WTC11 (cell line): ENCODE measurements at regions not wholly inside any gene's neighbourhood (a gene's known extent, or its start where the extent isn't known, plus 50 kb on each side); places are given as distances from the start of the nearest gene placed in this dataset.

Experiments
- ATAC-seq: fragments of 200-7000 bp; cut with Tn5 transposase; 2 replicates; pipeline ENCODE4 v1.10.0; 2021; ENCODE audit warnings: mild to moderate bottlenecking, moderate library complexity
- CTCF ChIA-PET: fragments of 300-600 bp; sonication (Branson Sonifier 250); formaldehyde crosslinking; loops from one replicate; lab custom pipeline; 2021; ENCODE audit warnings: antibody characterized with exemption; lab: Charles Lee
- POLR2A ChIA-PET: fragments of 350-600 bp; sonication (Branson Sonifier 250); formaldehyde crosslinking; loops from one replicate; lab custom pipeline; 2021; ENCODE audit warnings: antibody characterized with exemption; lab: Charles Lee
- DNase-seq: peaks from one replicate; pipeline ENCODE4 v3.0.0; 2021; ENCODE audit warnings: low spot score
- H3K27ac Mint-ChIP-seq: 2 replicates; pipeline ENCODE4 v1.8.0; 2021; ENCODE audit warnings: mixed read lengths
- H3K27me3 Mint-ChIP-seq: 2 replicates; pipeline ENCODE4 v1.8.0; 2021; ENCODE audit warnings: low read depth, mild to moderate bottlenecking, moderate library complexity, mixed read lengths
- H3K36me3 Mint-ChIP-seq: 2 replicates; pipeline ENCODE4 v1.8.0; 2021; ENCODE audit warnings: mixed read lengths
- H3K4me1 Mint-ChIP-seq: 2 replicates; pipeline ENCODE4 v1.8.0; 2022; ENCODE audit warnings: mixed read lengths
- H3K4me3 Mint-ChIP-seq: 2 replicates; pipeline ENCODE4 v1.8.0; 2021; ENCODE audit warnings: mild to moderate bottlenecking, moderate library complexity, mixed read lengths
- H3K9me3 Mint-ChIP-seq: 2 replicates; pipeline ENCODE4 v1.8.0; 2021; ENCODE audit warnings: mixed read lengths
- CREM ChIP-seq: sonication (generic); formaldehyde crosslinking; IDR thresholded peaks from 2 replicates; pipeline ENCODE4 v1.8.1; 2022; ENCODE audit warnings: mild to moderate bottlenecking, missing genetic modification reagents, moderate library complexity
- FOXK1 ChIP-seq: sonication (generic); formaldehyde crosslinking; IDR thresholded peaks from 2 replicates; pipeline ENCODE4 v1.8.0; 2022; ENCODE audit warnings: mild to moderate bottlenecking, moderate library complexity, missing genetic modification reagents
- FOXP1 ChIP-seq: sonication (generic); formaldehyde crosslinking; IDR thresholded peaks from 2 replicates; pipeline ENCODE4 v1.8.0; 2022; ENCODE audit warnings: missing genetic modification reagents, mild to moderate bottlenecking, moderate library complexity, borderline replicate concordance
- JUN ChIP-seq: sonication (generic); formaldehyde crosslinking; IDR thresholded peaks from 2 replicates; pipeline ENCODE4 v1.8.0; 2023; ENCODE audit warnings: mild to moderate bottlenecking, missing genetic modification reagents
- NFYB ChIP-seq: sonication (generic); formaldehyde crosslinking; conservative IDR thresholded peaks from 2 replicates; pipeline ENCODE4 v1.8.0; 2022; ENCODE audit warnings: low read depth, missing genetic modification reagents
- NR1H2 ChIP-seq: sonication (generic); formaldehyde crosslinking; IDR thresholded peaks from 2 replicates; pipeline ENCODE4 v1.9.0; 2021; ENCODE audit warnings: mild to moderate bottlenecking, moderate library complexity, missing genetic modification reagents
- RELA ChIP-seq: sonication (generic); formaldehyde crosslinking; IDR thresholded peaks from 2 replicates; pipeline ENCODE4 v1.8.1; 2022; ENCODE audit warnings: missing genetic modification reagents, mild to moderate bottlenecking, borderline replicate concordance
- SMAD4 ChIP-seq: sonication (generic); formaldehyde crosslinking; IDR thresholded peaks from 2 replicates; pipeline ENCODE4 v1.8.0; 2022; ENCODE audit warnings: mild to moderate bottlenecking, missing genetic modification reagents
- SOX15 ChIP-seq: fragments of 250-450 bp; sonication (Bioruptor Pico); IDR thresholded peaks from 2 replicates; pipeline ENCODE4 v1.9.0; 2021; ENCODE audit warnings: mild to moderate bottlenecking
- SP1 ChIP-seq: sonication (generic); formaldehyde crosslinking; conservative IDR thresholded peaks from 2 replicates; pipeline ENCODE4 v1.8.1; 2022; ENCODE audit warnings: missing genetic modification reagents
- TCF7 ChIP-seq: sonication (generic); formaldehyde crosslinking; IDR thresholded peaks from 2 replicates; pipeline ENCODE4 v1.8.0; 2022; ENCODE audit warnings: mild to moderate bottlenecking, low read depth, missing genetic modification reagents, moderate library complexity
- ZNF138 ChIP-seq: sonication (generic); formaldehyde crosslinking; conservative IDR thresholded peaks from 2 replicates; pipeline ENCODE4 v1.8.1; 2022; ENCODE audit warnings: mild to moderate bottlenecking, moderate library complexity, missing genetic modification reagents
- ZNF232 ChIP-seq: sonication (generic); formaldehyde crosslinking; IDR thresholded peaks from 2 replicates; pipeline ENCODE4 v1.8.0; 2022; ENCODE audit warnings: mild to moderate bottlenecking, missing genetic modification reagents
- ZNF317 ChIP-seq: sonication (generic); formaldehyde crosslinking; IDR thresholded peaks from 2 replicates; pipeline ENCODE4 v1.8.1; 2023; ENCODE audit warnings: low read depth, mild to moderate bottlenecking, moderate library complexity, missing genetic modification reagents, borderline replicate concordance
- ZNF396 ChIP-seq: fragments of 250-450 bp; sonication (Bioruptor Pico); IDR thresholded peaks from 2 replicates; pipeline ENCODE4 v1.8.0; 2021; ENCODE audit warnings: mild to moderate bottlenecking, moderate library complexity, borderline replicate concordance
- TF ChIP-seq, protein P1 (sequence below): sonication (generic); formaldehyde crosslinking; IDR thresholded peaks from 2 replicates; pipeline ENCODE4 v1.8.1; 2023; ENCODE audit warnings: mild to moderate bottlenecking, moderate library complexity, missing genetic modification reagents
- TF ChIP-seq, protein P2 (sequence below): fragments of 250-450 bp; sonication (Bioruptor Pico); IDR thresholded peaks from 2 replicates; pipeline ENCODE4 v2.1.2; 2022; ENCODE audit warnings: mild to moderate bottlenecking, moderate library complexity
- TF ChIP-seq, protein P3 (sequence below): sonication (generic); formaldehyde crosslinking; IDR thresholded peaks from 2 replicates; pipeline ENCODE4 v1.8.1; 2023; ENCODE audit warnings: mild to moderate bottlenecking, missing genetic modification reagents
- TF ChIP-seq, protein P4 (sequence below): fragments of 250-450 bp; sonication (Bioruptor Pico); IDR thresholded peaks from 2 replicates; pipeline ENCODE4 v1.9.0; 2021; ENCODE audit warnings: mild to moderate bottlenecking
- TF ChIP-seq, protein P5 (sequence below): sonication (generic); formaldehyde crosslinking; conservative IDR thresholded peaks from 2 replicates; pipeline ENCODE4 v1.8.1; 2022; ENCODE audit warnings: mild to moderate bottlenecking, missing genetic modification reagents

DNA sequence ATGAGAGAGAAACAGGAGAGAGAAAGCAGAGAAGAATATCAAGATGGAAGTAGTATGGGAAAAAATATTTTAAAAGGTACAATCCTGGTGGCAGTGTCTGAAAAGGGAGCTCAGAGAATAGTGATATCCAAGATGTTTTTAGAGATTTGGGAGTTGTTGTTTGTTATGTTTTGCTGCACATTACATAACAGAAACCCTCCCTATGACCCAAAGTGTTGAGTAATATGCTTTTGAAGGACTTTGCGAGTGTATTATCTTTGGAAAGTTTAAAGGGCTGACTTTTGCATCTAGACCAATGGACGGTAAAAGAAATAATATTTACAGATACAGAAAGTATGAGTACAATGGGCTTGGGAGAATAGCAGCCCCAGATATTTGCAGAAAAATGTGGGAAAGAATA is 759.7 kb downstream of the NTRK3 start:
- Mint-ChIP-seq H3K4me1 (peaks cover 11% of the 10 kb centered on the region), H3K27me3 (no peaks in the 10 kb centered on the region), H3K4me3 (no peak overlapping the region), H3K27ac (no peak overlapping the region), H3K36me3 (no peaks in the 10 kb centered on the region), H3K9me3 (peaks cover 12% of the 10 kb centered on the region)
- ChIA-PET POLR2A (no interaction called here), CTCF (no interaction called here)
- no peak for TF ChIP-seq SP1
- no peak for TF ChIP-seq ZNF138 (CRISPR knock-in tag)
- no peak for TF ChIP-seq CREM (CRISPR knock-in tag)
- TF ChIP-seq, protein P1, sequence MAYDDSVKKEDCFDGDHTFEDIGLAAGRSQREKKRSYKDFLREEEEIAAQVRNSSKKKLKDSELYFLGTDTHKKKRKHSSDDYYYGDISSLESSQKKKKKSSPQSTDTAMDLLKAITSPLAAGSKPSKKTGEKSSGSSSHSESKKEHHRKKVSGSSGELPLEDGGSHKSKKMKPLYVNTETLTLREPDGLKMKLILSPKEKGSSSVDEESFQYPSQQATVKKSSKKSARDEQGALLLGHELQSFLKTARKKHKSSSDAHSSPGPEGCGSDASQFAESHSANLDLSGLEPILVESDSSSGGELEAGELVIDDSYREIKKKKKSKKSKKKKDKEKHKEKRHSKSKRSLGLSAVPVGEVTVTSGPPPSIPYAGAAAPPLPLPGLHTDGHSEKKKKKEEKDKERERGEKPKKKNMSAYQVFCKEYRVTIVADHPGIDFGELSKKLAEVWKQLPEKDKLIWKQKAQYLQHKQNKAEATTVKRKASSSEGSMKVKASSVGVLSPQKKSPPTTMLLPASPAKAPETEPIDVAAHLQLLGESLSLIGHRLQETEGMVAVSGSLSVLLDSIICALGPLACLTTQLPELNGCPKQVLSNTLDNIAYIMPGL (CRISPR knock-in tag): no peak
- TF ChIP-seq, protein P2, sequence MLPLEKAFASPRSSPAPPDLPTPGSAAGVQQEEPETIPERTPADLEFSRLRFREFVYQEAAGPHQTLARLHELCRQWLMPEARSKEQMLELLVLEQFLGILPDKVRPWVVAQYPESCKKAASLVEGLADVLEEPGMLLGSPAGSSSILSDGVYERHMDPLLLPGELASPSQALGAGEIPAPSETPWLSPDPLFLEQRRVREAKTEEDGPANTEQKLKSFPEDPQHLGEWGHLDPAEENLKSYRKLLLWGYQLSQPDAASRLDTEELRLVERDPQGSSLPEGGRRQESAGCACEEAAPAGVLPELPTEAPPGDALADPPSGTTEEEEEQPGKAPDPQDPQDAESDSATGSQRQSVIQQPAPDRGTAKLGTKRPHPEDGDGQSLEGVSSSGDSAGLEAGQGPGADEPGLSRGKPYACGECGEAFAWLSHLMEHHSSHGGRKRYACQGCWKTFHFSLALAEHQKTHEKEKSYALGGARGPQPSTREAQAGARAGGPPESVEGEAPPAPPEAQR: no peak
- no peak for TF ChIP-seq NR1H2
- TF ChIP-seq JUN: no peak
- no peak for DNase-seq
- no peak for ATAC-seq

DNA sequence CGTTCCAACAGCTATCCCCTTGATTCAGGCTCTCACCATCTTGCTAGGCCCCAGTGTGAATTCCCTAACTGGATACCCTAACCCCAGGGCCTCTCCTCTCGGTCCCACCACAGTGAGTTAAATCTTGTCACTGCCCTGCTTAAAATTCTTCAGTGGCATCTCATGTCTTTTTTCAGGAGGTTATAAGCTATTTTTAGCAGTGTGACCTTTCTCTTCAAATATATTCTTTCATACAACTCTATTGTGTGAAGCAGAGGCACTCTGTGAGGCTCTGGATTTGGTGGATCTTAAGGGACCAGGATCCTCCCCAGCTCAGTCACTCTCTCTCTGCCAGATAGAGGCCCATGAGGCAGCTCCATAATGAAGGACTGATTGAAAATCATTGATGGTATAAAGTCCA is 760.4 kb downstream of the NTRK3 start:
- H3K4me1 Mint-ChIP-seq: peaks cover 11% of the 10 kb centered on the region

DNA sequence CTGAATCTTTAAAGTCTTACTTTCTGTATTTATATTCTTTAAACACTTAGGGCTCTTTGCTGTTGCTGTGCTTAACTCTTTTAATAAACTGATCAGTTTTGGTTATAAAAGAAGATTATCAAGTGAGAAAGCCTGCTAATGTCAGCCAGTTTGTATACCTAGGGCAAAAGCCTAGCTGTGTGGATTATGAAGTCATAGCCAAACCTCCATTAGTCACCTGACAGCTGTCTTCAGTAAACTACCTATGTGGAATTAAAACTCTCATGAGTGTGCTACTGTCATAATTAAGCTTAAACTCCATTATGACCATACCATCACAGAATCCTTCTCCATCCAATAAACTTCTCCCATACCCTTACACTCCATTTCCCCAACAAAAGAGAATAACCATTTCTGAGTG is 762.7 kb downstream of the NTRK3 start:
- peaks cover 14% of the 10 kb centered on the region for H3K9me3 Mint-ChIP-seq
- no peaks in the 10 kb centered on the region for H3K36me3 Mint-ChIP-seq
- no peak for TF ChIP-seq SMAD4 (CRISPR knock-in tag)
- no peak for TF ChIP-seq JUN
- no peak for TF ChIP-seq NFYB
- TF ChIP-seq ZNF317 (CRISPR knock-in tag): no peak
- no peak for TF ChIP-seq FOXP1 (CRISPR knock-in tag)
- no peak for TF ChIP-seq ZNF232 (CRISPR knock-in tag)
- DNase-seq: no peak
- peaks cover 7% of the 10 kb centered on the region for H3K4me1 Mint-ChIP-seq
- no peaks in the 10 kb centered on the region for H3K27me3 Mint-ChIP-seq
- CTCF ChIA-PET: no interaction called here
- H3K4me3 Mint-ChIP-seq: no peak overlapping the region
- H3K27ac Mint-ChIP-seq: no peak overlapping the region
- POLR2A ChIA-PET: no interaction called here
- ATAC-seq: no peak

More for the DNA sequence above, 760.4 kb downstream of the NTRK3 start:
- no peaks in the 10 kb centered on the region for H3K27me3 Mint-ChIP-seq
- H3K27ac Mint-ChIP-seq: no peak overlapping the region
- ChIA-PET POLR2A (no interaction called here), CTCF (no interaction called here)
- no peak for ATAC-seq
- DNase-seq: no peak
- H3K4me3 Mint-ChIP-seq: no peak overlapping the region
- no peaks in the 10 kb centered on the region for H3K36me3 Mint-ChIP-seq
- TF ChIP-seq, protein P3, sequence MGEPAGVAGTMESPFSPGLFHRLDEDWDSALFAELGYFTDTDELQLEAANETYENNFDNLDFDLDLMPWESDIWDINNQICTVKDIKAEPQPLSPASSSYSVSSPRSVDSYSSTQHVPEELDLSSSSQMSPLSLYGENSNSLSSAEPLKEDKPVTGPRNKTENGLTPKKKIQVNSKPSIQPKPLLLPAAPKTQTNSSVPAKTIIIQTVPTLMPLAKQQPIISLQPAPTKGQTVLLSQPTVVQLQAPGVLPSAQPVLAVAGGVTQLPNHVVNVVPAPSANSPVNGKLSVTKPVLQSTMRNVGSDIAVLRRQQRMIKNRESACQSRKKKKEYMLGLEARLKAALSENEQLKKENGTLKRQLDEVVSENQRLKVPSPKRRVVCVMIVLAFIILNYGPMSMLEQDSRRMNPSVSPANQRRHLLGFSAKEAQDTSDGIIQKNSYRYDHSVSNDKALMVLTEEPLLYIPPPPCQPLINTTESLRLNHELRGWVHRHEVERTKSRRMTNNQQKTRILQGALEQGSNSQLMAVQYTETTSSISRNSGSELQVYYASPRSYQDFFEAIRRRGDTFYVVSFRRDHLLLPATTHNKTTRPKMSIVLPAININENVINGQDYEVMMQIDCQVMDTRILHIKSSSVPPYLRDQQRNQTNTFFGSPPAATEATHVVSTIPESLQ (CRISPR knock-in tag): no peak
- TF ChIP-seq RELA (CRISPR knock-in tag) (no peak), SOX15 (CRISPR knock-in tag) (no peak), ZNF396 (no peak), FOXK1 (CRISPR knock-in tag) (no peak), TCF7 (CRISPR knock-in tag) (no peak)
- TF ChIP-seq, protein P4, sequence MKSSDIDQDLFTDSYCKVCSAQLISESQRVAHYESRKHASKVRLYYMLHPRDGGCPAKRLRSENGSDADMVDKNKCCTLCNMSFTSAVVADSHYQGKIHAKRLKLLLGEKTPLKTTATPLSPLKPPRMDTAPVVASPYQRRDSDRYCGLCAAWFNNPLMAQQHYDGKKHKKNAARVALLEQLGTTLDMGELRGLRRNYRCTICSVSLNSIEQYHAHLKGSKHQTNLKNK (CRISPR knock-in tag): no peak
- TF ChIP-seq, protein P5, sequence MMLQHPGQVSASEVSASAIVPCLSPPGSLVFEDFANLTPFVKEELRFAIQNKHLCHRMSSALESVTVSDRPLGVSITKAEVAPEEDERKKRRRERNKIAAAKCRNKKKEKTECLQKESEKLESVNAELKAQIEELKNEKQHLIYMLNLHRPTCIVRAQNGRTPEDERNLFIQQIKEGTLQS (CRISPR knock-in tag): no peak
- H3K9me3 Mint-ChIP-seq: peaks cover 14% of the 10 kb centered on the region
